ENCODE measurements at regions not wholly inside any gene's neighbourhood (a gene's known extent, or its start where the extent isn't known, plus 50 kb on each side); places are given as distances from the start of the nearest gene placed in this dataset.

- DNase-seq: no peak
These were observed 78.3 kb upstream of the FOXF1 start for GRCh38 chr16:86432048-86432447.

- DNase-seq: no peak
These were observed 77.6 kb upstream of the FOXF1 start for GRCh38 chr16:86432691-86433090.

GRCh38 chr16:86436466-86437185 is 73.7 kb upstream of the FOXF1 start:
- DNase-seq: no peak

GRCh38 chr16:86437348-86437747 is 73.0 kb upstream of the FOXF1 start:
- DNase-seq: no peak

GRCh38 chr16:86442703-86443102 is 67.6 kb upstream of the FOXF1 start:
- DNase-seq: no peak

- no peak for DNase-seq
These were observed 66.7 kb upstream of the FOXF1 start for GRCh38 chr16:86443508-86444147.

- DNase-seq: no peak
These were observed 66.1 kb upstream of the FOXF1 start for GRCh38 chr16:86444261-86444660.

- no peak for DNase-seq
These were observed 65.7 kb upstream of the FOXF1 start for GRCh38 chr16:86444661-86445060.

- DNase-seq: no peak
These were observed 64.0 kb upstream of the FOXF1 start for GRCh38 chr16:86446279-86446678.

- DNase-seq: no peak
These were observed 63.1 kb upstream of the FOXF1 start for GRCh38 chr16:86447228-86447627.

- no peak for DNase-seq
These were observed 61.9 kb upstream of the FOXF1 start for GRCh38 chr16:86448306-86448890.

- DNase-seq: no peak
These were observed 60.8 kb upstream of the FOXF1 start for GRCh38 chr16:86449446-86450095.

- DNase-seq: no peak
These were observed 59.6 kb upstream of the FOXF1 start for GRCh38 chr16:86450691-86451090.

- DNase-seq: no peak
These were observed 57.9 kb upstream of the FOXF1 start for GRCh38 chr16:86452451-86452850.

GRCh38 chr16:86455116-86455515 is 55.2 kb upstream of the FOXF1 start:
- DNase-seq: no peak

GRCh38 chr16:86455640-86456039 is 54.7 kb upstream of the FOXF1 start:
- no peak for DNase-seq

- DNase-seq: no peak
These were observed 52.7 kb upstream of the FOXF1 start for GRCh38 chr16:86457501-86458148.

GRCh38 chr16:86458149-86458777 is 52.1 kb upstream of the FOXF1 start:
- no peak for DNase-seq

GRCh38 chr16:86459266-86459665 is 51.1 kb upstream of the FOXF1 start:
- no peak for DNase-seq
